ENCODE measurements at regions not wholly inside any gene's neighbourhood (a gene's known extent, or its start where the extent isn't known, plus 50 kb on each side); places are given as distances from the start of the nearest gene placed in this dataset.
"Not testable (repeated sequence)": the region's sequence is repeated elsewhere in the genome, so short reads cannot be mapped to it uniquely, and the experiment has no call there.

DNA sequence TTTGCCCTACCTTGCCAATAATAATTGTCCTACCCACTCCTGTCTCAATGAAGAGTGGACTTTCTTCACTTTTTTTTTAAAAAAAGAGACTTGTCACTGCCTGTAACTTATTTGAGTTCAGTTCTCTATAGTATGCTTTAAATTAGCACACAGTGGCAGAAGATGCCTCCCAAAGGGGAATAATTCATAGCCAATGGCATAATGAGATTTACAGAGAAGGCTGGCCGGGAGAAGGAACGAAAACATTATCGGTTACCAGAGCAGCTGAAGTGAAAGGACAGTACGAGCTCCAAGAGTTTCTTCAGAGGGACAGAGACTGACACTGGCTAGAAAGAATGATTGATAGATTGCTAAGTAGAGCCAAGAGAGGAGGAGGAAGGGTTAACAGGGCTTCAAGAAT lies 356.3 kb downstream of the EMP1 start:
- no peak for DNase-seq

DNA sequence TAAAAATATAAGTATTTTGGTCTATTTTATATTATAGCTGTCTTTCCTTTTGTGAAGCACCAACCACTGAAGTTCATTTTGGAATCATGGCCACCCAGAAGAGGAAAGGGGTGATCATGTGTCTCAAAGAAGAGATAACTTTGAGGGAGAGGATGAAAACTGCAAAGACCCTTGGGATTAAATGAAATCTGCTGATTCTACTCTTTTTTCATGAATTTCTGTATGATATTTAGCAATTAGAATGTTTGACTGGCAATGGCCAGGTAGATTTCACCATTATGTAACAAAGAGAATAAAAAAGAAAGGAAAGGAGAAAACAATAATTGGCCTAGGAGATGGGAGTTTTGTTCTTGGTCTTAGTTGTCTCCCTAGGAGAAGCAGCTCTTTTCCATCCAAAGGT lies 350.8 kb downstream of the EMP1 start:
- DNase-seq: no peak

DNA sequence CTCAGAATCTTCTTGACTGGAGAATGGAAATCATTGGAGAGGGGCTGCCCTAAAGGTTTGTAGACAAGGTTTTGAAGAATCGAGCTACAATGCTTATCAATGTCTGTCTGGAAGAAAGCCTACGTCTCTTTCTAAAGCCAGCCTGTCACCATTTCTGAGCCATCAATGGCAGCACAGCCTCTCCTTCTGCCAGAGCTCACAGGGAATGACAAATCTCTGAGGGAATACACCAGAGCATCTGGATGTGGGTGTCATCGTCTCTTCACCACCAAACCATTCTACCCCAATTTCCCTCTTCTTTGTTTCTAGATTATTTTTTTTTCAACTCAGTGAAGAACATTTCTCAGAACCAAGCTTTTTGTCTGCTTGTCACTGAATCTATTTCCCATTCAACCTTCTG lies 349.7 kb downstream of the EMP1 start:
- no peak for DNase-seq

DNA sequence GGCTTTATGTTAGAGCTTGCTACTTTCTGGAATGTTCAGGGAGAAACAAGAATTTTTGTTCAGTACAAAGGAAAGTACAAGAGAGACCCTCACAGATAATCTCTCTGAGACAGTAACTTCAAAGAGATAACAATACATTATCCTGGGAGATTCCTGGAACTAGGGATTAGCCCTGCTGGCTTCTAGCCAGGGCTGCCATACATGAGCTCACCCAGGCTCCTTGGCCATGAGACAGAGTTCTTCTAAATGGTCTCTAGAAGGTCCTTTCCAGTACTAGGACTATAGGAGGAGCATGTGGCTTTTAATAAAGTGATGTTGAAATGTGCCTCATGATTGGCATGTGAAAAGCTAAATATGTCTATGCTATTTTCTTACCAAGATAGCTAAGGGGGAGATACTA lies 342.5 kb downstream of the EMP1 start:
- DNase-seq: no peak

DNA sequence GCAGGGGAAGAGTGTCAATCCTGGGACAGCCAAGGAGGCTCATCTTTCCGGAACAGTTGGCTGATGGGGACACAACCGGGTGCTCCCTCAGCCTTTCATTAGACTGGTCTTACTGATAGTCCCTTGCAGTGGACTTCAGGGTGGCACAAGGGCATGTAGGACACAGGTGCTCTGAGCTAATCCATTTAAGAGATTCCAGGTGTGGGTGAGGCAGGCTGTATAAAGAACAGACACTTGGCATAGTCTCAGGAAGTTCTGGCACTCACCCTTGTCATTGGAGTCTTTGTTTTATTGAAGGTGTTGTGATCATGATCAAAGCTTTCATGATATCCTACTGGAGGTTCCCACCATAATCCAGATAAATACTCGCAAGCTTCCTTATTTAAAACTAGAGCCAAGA lies 341.6 kb downstream of the EMP1 start:
- no peak for DNase-seq

DNA sequence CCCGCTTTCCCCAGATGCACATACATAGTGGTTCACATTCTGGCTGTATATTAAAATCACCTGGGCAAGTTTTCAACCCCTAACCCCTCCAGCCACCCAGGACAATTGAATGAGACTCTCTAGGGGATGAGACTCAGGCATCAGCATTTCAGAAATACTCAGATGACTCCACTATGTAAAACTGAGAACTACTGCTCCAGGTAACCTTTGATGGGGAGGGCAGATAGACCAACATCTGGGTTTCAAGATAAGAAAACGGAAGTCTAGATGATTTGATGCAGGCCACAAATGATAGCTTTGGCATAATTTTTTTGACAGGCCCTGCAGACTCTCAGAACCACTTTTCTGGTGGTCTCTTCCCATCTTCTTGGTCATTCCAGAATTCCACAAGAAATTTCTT lies 341.1 kb downstream of the EMP1 start:
- no peak for DNase-seq

DNA sequence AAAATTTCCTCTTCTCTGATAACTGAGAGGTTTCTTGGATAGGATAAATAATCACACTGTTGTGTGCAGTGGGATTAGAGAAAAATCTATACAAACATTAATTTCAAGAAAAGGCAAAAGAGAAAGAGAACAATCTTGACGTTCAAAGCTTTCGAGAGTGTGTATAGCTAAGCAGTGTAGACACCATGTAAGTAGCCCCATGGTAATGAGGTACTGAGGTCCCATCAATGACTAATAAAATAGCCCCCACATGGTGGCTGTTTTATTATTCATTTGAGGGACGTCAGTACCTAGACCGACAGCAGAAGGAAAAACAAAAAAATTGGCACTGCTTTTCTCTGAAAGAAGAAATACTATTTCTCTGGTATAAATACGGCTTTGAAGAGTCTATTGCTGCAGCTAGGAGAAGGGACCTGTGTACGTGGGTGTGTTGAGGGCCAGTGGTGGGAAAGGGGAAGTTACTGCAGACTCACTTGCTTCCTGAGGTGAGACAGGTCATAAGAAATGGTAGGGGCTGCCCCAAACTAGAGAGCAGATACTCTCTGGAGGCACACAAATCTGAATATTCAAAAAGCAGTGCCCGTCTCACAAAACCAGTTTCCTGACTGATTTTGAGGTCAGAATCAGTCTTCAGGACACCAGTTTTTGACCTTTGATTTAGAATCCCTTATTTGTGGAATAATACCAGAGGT lies 339.8 kb downstream of the EMP1 start:
- no peak for DNase-seq

DNA sequence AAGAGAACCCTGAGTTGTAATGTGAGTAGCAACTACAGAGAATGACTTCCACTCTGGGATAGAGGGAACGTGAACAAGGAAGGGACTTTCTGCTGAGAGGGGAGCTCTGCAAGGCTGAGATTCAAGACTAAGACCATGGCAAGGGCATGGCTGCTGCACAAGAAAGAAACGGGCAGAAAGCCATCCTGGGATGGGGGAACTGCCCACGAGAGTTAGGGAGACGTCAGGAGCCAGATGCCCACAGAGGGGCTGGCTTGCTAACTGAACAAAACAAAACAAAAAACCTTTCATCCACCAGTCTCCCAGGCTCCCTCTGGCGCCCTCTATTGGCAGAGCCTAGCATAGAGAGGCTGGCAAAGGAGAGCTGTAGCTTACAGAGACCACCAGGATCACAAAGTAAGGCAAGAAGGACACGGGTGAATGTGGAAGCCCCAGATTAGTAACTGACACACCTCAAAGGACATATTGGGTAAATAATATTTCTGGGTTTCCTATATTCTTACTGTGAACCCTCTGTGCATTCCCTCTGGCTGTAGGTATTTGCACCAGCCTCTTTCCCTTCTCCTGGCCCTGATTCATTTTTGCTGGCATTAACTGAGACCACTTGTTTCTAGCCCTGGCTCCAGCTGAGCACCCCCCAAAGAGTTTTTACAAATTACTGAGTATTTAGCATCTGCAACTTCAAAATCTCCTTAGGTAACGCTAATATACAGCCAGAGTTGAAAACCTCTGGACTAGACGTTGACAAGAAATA lies 338.3 kb downstream of the EMP1 start:
- peak in 1 of 2 experiments; percentile 38 for DNase-seq

DNA sequence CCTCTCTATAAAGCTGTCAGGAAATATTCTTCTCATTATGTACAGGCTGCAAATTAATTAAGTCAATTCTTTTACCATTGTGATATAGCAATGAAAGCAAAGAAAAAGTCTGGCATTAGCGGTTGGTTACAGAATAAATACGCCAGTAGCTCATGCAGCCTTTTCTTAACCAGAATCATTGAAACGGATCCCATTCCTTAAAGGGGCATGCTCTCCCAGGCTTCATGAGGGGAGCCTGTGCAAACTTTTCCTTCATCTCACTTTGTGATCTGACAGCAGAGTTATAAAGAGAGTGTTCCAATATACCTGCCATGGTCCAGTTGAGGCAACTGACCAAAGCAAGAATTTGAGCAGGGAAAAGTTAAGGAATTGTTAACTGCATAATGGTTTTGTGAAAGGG lies 337.7 kb downstream of the EMP1 start:
- DNase-seq: no peak

DNA sequence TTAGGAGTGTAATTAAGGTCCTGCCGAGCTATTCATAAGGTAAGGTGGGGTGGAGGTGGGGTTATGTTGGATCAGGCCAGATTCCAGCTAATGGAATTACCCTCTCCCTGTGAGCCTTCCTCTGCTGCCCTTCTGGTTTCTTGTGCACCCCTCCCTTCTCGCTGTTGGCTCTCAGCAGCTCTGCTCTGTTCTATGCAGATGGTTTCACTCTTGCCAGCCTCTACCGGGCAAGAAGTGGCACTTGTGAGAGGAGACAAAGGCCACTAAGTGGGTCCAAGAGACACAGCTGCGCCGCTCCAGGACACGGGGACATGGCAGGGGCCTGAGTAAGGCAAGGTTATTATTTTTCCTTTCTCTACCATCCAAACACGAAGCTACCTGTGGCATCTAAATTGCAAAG lies 334.4 kb downstream of the EMP1 start:
- no peak for DNase-seq

DNA sequence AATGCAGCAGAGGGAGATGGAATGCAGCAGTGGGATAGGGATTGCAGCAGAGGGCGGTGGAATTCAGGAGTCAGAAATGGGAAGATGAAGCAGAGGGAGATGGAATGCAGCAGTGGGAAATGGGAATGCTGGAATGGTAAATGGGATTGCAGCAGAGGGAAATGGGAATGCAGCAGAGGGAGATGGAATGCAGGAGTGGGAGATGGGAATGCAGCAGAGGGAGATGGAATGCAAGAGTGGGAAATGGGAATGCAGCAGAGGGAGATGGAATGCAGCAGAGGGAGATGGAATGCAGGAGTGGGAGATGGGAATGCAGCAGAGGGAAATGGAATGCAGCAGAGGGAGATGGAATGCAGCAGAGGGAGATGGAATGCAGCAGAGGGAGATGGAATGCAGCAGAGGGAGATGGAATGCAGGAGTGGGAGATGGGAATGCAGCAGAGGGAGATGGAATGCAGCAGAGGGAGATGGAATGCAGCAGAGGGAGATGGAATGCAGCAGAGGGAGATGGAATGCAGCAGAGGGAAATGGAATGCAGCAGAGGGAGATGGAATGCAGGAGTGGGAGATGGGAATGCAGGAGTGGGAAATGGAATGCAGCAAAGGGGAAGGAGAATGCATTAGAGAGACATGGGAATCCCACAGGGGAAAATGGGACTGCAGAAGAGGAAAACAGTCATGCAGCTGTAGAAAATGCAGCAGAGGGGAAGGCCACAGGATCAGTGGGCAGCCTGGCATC lies 329.8 kb downstream of the EMP1 start:
- peak in 1 of 2 experiments; percentile 36 for DNase-seq

DNA sequence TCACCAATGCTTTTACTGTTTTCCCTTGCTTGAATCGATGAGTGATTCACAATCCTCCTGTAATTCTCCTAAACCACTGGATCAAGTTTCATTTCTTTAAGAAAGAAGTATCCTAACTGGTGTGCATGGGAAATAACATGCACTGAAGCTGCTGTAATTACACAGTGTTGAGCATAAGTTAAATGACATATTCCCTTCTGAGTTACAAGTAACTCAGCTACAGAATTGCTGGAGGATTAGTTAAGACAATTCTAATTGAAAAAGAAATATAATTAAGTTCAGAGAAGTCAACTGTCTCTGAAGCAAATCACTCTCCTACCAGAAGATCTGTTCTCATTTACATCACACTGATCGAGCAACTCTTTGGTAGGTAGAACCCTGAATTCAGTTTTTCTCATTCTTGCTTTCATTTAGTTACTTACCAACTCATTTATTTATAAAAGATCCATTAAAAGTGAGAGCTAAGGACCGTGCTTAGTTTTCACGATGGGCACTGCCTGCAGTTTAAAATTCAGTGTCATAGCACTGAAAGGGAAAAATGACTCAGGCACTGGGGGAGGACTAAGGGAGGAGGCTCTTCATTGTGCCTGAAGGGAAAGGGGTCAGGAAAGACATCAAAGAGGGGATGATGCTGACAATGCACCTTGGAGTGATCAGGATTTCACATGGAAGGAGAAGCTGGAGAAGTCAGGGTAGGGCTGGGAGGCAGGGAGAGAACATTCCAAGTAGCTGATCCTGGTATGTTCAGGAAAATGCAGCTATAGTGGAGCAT lies 327.2 kb downstream of the EMP1 start:
- no peak for DNase-seq

DNA sequence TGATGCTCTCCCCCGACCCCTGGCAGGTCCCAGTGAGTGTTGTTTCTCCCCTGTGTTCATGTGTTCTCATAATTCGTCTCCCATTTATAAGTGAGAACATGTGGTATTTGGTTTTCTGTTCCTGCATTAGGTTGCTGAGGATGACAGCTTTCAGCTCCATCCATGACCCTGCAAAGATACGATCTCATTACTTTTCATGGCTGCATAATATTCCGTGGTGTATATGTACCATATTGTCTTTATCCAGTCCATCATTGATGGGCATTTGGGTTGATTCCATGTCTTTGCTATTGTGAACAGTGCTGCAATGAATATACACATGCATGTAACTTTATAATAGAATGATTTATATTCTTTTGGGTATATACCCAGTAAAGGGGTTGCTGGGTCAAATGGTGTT lies 321.5 kb downstream of the EMP1 start:
- DNase-seq: not testable (repeated sequence)

DNA sequence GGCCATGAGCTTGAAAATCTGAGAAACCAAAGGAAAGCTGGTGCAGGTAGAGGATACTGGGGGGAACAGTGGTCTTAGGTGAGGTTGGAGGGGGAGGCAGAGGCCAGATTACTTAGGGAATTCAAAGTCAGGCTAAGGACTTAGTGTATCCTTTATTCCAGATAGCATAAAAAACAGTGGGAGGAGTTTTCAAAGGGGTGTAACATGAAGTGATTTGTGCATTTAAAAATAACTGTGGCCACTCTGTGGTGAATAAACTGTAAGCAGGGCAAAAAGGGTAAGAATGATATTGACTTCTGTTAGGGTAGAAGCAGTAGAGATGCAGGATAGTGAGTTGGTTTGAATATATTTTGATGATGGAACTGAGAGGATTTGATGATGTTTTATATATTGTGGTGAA lies 313.2 kb downstream of the EMP1 start:
- DNase-seq: no peak

DNA sequence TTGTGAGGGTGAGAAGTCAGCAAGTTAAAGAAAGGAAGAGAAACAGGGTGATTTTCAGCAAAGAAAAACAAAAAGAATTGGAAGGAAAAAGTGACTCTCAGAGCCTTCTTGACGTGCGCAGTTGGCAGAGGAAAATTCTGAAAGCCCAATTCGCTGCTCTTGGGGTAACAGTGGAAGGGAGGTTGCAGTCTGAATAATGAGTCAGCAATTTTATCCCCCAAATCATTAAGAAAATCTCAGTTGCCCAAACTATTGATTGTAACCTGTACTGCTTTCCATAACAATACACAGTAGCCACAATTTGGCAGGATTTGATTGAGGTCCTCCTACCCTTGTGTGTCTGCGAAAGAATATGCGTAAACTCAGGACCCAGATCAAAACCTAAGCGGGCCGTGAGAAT lies 309.1 kb downstream of the EMP1 start:
- no peak for DNase-seq

DNA sequence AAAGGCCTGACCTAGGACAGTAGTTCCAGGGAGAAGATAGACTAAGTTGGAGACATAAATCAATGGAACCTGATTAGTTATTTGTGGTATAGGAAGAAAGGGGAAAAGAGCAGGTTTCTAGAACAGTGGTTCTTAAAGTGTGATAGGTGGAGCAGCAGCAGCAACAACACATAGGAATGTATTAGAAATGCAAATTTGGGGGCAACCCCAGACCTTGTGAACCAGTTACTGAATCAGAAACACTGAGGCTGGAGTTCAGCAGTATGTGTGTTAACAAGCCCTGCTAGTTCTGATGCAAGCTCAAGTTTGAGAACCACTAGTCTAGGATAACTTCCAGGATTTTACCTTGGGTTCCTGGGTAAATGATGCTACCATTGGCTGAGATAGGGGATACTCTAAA lies 308.7 kb downstream of the EMP1 start:
- no peak for DNase-seq

DNA sequence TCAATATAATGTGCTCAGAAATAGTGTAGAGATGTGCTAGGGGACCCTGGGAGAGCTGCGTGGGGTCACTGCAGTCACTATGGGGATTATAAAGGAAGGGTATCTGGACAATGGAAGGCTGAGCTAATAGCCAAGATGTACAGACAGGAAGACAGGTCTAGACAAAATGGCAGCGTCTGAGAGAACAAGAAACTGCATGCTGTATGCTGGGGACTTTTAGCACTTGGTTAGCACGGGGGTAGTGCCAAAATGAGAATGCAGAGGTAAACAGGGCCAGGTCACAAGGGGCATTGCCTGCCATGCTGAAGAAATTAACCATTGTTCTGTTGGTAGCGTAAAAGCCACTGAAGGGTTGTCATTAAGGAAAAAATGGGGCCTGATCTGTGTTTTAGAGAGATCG lies 308.2 kb downstream of the EMP1 start:
- DNase-seq: no peak

DNA sequence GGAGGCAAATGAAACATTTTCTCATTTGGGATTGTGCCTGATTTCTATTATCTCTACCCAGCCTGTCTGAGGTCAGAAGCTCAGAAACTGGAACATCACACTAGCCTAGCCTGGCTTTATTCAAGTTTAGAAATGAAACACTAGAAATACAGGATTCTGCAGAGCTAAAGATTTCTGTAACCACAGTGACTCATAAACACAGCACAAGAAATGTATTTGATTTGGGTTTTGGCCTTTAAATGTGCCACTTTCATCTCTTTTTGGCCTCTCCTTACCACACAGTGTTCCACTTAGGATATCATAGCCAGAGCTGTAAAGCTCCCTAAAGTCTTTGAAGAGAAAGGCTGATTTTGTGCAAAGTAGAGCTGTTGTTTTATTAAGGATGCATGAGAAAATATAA lies 307.5 kb downstream of the EMP1 start:
- no peak for DNase-seq

DNA sequence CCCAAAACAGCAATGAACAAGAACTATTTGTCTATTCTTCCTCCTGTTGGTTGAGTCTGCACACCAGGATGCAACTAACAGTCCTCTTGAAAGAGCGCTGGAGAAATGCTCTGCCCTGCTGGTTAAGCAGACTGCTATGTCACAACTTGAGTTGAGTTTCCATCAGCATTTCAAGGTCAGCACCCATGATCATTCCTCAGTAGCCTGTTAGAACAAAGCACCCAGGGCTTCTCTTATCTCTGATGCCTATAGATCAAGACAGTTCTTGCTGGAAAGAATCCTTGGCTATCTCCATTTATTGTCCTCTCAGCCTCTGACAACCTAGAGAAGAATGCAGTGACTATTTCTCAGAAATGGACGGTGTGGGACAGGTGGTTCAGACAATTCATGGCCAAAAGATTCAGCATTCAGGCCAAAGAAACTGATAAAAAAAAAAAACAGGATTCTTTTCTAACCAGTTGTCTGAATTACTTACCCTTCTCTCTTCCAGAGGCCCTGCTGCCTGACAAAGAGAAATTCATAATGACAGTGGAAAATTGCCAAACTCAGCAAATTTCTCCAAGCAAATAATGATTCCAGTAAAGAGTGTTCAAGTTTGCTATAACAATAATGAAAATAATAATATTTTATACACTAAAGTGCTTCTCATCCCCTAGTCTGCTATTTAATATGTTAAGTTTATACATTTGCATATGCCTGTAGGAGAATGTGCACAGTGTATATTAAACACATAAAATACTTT lies 306.7 kb downstream of the EMP1 start:
- DNase-seq: no peak

DNA sequence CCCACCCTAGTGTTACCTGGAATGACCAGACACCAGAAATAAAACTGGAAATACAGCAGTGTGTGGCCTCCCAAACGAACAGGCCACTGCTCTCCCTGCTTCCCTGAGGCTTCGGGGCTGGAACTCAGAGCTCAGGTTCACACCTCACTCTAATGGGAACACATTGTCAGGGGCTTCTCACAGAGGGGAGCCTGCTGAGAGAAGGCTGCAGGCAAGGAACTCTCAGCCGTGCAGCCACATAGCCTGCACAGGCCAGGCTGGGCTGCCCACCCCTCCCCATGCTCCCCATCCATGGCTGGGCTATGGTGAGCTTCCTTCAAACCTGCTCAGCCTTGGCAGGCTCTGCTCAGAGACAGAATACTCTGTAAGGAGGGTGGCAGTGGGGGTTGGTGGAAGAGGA lies 302.5 kb downstream of the EMP1 start:
- DNase-seq: no peak

DNA sequence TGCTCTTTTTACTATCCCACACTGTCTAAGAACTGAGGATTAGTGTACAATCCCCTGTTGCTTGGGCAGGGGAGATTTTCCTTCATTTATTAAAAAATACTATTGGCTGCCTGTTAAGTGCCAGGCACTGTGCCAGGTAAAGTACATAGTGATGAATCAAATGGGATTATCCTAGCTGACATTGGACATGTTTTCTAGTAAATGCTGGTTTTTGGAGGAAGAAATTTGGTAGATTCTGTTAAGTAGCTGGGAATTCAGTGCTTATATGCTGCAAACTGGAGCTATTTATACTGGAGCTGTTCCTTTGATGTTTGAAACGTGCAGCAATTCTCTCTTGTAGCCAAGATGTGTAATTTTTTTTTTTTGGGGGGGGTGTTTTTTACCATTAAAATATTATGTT lies 299.6 kb downstream of the EMP1 start:
- no peak for DNase-seq

DNA sequence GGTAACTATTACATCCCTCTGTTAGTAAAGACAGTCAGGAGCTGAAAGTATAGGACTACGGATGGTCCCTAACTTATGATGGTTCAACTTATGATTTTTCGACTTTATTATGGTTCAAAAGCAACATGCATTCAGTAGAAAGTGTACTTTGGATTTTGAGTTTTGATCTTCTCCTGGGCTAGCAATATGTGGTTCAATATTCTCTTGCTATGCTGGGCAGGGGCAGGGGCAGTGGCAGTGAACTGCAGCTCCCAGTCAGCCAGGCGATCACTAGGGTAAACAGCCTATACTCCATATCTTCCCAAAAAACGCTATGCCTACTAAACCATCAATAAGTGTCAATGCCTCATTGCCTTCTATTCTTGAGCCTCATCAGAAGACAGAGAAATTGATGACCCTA lies 292.7 kb downstream of the EMP1 start:
- no peak for DNase-seq

DNA sequence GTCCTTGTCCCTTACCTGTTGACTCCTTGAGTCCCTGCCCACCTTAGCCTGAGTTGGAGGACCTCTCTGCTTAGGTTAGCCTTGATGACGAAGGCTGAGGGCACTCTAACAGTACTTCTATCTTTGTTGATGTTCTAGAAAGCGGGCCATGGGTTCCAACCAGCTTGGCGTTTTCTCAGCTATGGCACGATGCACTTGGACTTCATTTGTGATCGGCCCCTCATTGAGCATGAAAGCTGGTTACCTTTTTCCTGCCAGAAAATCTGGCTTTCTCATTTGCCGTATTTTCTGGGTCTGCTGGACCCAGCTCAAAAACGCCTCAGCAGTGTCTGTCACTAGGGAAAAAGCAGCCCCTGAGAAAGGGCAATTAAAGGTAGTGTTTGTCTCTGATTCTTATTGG lies 290.8 kb downstream of the EMP1 start:
- DNase-seq: no peak

Data from SW 1271 (cell line).